Caco-2 (cell line): ENCODE measurements at regions not wholly inside any gene's neighbourhood (a gene's known extent, or its start where the extent isn't known, plus 50 kb on each side); places are given as distances from the start of the nearest gene placed in this dataset.

Source experiments
- BruUV-seq: library from RNA; stranded (reverse); fragments of 400-500 nt; replicated peaks from 2 replicates; lab custom pipeline; 2021; lab: Mats Ljungman, UMichigan
- CTCF ChIA-PET: fragments of 300-600 bp; sonication (Branson Sonifier 250); formaldehyde crosslinking; loops from one replicate; lab custom pipeline; 2022; ENCODE audit warnings: antibody characterized with exemption; lab: Charles Lee
- POLR2A ChIA-PET: fragments of 300-600 bp; sonication (Branson Sonifier 250); formaldehyde crosslinking; loops from one replicate; lab custom pipeline; 2022; ENCODE audit warnings: antibody characterized with exemption; lab: Charles Lee
- DNase-seq, 2 experiments: peaks; one replicate each; pipeline versions ENCODE4 v3.0.0 to v3.0.0-alpha.2; 2020 to 2022
- H3K27me3 ChIP-seq: replicated peaks from 2 replicates; pipeline ENCODE4 v1.6.0; 2011; ENCODE audit warnings: low read length; ENCODE audit not compliant: control insufficient read depth, insufficient read depth
- H3K36me3 ChIP-seq: 2 replicates; pipeline ENCODE4 v1.5.1; 2011; ENCODE audit warnings: low read length; ENCODE audit not compliant: control insufficient read depth, insufficient read depth
- H3K4me1 ChIP-seq: fragments of 250-450 bp; sonication (Bioruptor Pico); 2 replicates; pipeline ENCODE4 v1.5.1; 2020; ENCODE audit warnings: mild to moderate bottlenecking
- H3K4me3 ChIP-seq: 2 replicates; pipeline ENCODE4 v1.5.1; 2011; ENCODE audit warnings: low read depth, mild to moderate bottlenecking, control low read depth, low read length
- H3K9me3 ChIP-seq: fragments of 250-450 bp; sonication (Bioruptor Pico); 2 replicates; pipeline ENCODE4 v1.5.1; 2020; ENCODE audit warnings: mild to moderate bottlenecking, moderate library complexity
- H3K27ac Mint-ChIP-seq: one replicate; pipeline ENCODE4 v1.8.0; 2022; ENCODE audit warnings: mixed read lengths; ENCODE audit not compliant: unreplicated experiment
- H3K27me3 Mint-ChIP-seq: one replicate; pipeline ENCODE4 v1.8.0; 2022; ENCODE audit warnings: mixed read lengths; ENCODE audit not compliant: insufficient read depth, unreplicated experiment
- H3K36me3 Mint-ChIP-seq: one replicate; pipeline ENCODE4 v1.8.0; 2022; ENCODE audit warnings: mild to moderate bottlenecking, mixed read lengths; ENCODE audit not compliant: insufficient read depth, unreplicated experiment
- H3K4me1 Mint-ChIP-seq: one replicate; pipeline ENCODE4 v1.8.0; 2022; ENCODE audit warnings: low read depth, mixed read lengths; ENCODE audit not compliant: unreplicated experiment
- H3K4me3 Mint-ChIP-seq: one replicate; pipeline ENCODE4 v1.8.0; 2022; ENCODE audit warnings: mild to moderate bottlenecking, moderate library complexity, mixed read lengths; ENCODE audit not compliant: unreplicated experiment
- H3K9me3 Mint-ChIP-seq: one replicate; pipeline ENCODE4 v1.8.0; 2022; ENCODE audit warnings: mixed read lengths; ENCODE audit not compliant: unreplicated experiment
- CTCF ChIP-seq, 2 experiments: fragments of 200-600 bp in 1 of 2; IDR thresholded peaks; 1 replicate in 1 of 2; 2 replicates in 1 of 2; pipeline versions ENCODE4 v1.5.1 to v1.8.0; 2011 to 2022; ENCODE audit warnings: antibody characterized with exemption in 1 of 2, control low read depth in 1 of 2, inconsistent platforms in 1 of 2, low read depth in 1 of 2, low read length in 1 of 2, mild to moderate bottlenecking in 1 of 2, moderate library complexity in 1 of 2; ENCODE audit not compliant: insufficient read depth in 1 of 2, severe bottlenecking in 1 of 2, unreplicated experiment in 1 of 2
- intact Hi-C: fragments of 100-400 bp; cut with micrococcal nuclease; formaldehyde crosslinking; loops from one replicate; pipeline ENCODE4 v1.10.0; 2022; ENCODE audit not compliant: unreplicated experiment

- CTCF ChIA-PET, result no interaction called here
- no peak for DNase-seq
- POLR2A ChIA-PET, result no interaction called here
- Mint-ChIP-seq H3K4me3 (no peak overlapping the region), H3K9me3 (no peaks in the 10 kb centered on the region), H3K27me3 (no peaks in the 10 kb centered on the region), H3K27ac (no peak overlapping the region), H3K36me3 (no peaks in the 10 kb centered on the region), H3K4me1 (no peaks in the 10 kb centered on the region)
- Histone ChIP-seq H3K4me3 (no peak overlapping the region), H3K4me1 (no peaks in the 10 kb centered on the region), H3K27me3 (no peaks in the 10 kb centered on the region), H3K36me3 (no peaks in the 10 kb centered on the region), H3K9me3 (no peaks in the 10 kb centered on the region)
- TF ChIP-seq CTCF (IDR thresholded peaks at IDR 0.05; ENCODE audit: insufficient read depth in 1 of 2, low read depth in 1 of 2, low read length in 1 of 2, severe bottlenecking in 1 of 2, unreplicated experiment in 1 of 2), result no peak
- BruUV-seq, result no TSS peak
- intact Hi-C loops, result no loop called here
Observed at GRCh38 chr2:149825473-149825872, 237.9 kb upstream of the MMADHC start.

GRCh38 chr2:149824136-149824535, 236.6 kb upstream of the MMADHC start:
- Mint-ChIP-seq H3K27ac (no peak overlapping the region), H3K9me3 (no peaks in the 10 kb centered on the region), H3K4me3 (no peak overlapping the region), H3K4me1 (no peaks in the 10 kb centered on the region), H3K27me3 (no peaks in the 10 kb centered on the region), H3K36me3 (no peaks in the 10 kb centered on the region)
- BruUV-seq, result no TSS peak
- H3K4me1 ChIP-seq, result no peaks in the 10 kb centered on the region
- no peaks in the 10 kb centered on the region for H3K9me3 ChIP-seq
- H3K4me3 ChIP-seq, result no peak overlapping the region
- CTCF ChIA-PET, result no interaction called here
- no peaks in the 10 kb centered on the region for H3K27me3 ChIP-seq
- no peaks in the 10 kb centered on the region for H3K36me3 ChIP-seq
- no peak for DNase-seq
- intact Hi-C loops, result no loop called here
- POLR2A ChIA-PET, result no interaction called here
- TF ChIP-seq CTCF (IDR thresholded peaks at IDR 0.05; ENCODE audit: insufficient read depth in 1 of 2, low read depth in 1 of 2, low read length in 1 of 2, severe bottlenecking in 1 of 2, unreplicated experiment in 1 of 2), result no peak

- Mint-ChIP-seq H3K27me3 (no peaks in the 10 kb centered on the region), H3K4me3 (no peak overlapping the region), H3K36me3 (no peaks in the 10 kb centered on the region), H3K4me1 (no peaks in the 10 kb centered on the region), H3K27ac (no peak overlapping the region), H3K9me3 (no peaks in the 10 kb centered on the region)
- no peak for TF ChIP-seq CTCF (IDR thresholded peaks at IDR 0.05; ENCODE audit: insufficient read depth in 1 of 2, low read depth in 1 of 2, low read length in 1 of 2, severe bottlenecking in 1 of 2, unreplicated experiment in 1 of 2)
- no peak overlapping the region for H3K4me3 ChIP-seq
- DNase-seq, result no peak
- no peaks in the 10 kb centered on the region for H3K27me3 ChIP-seq
- no peaks in the 10 kb centered on the region for H3K4me1 ChIP-seq
- intact Hi-C loops, result no loop called here
- H3K9me3 ChIP-seq, result no peaks in the 10 kb centered on the region
- no TSS peak for BruUV-seq
- CTCF ChIA-PET, result no interaction called here
- POLR2A ChIA-PET, result interaction anchor here (0.5 kb wide), 1 partner anchor 94 kb away, joined by 6 read pairs; no protein-coding TSS in a partner anchor
- no peaks in the 10 kb centered on the region for H3K36me3 ChIP-seq
Observed at GRCh38 chr2:149819356-149819957, 231.9 kb upstream of the MMADHC start.
